Glomerular visceral epithelial cell (primary cell): ENCODE measurements at regions not wholly inside any gene's neighbourhood (a gene's known extent, or its start where the extent isn't known, plus 50 kb on each side); places are given as distances from the start of the nearest gene placed in this dataset.

Experiments
- DNase-seq: peaks from one replicate; pipeline ENCODE4 v3.0.0-alpha.2; 2016; ENCODE audit errors: extremely low spot score

DNA sequence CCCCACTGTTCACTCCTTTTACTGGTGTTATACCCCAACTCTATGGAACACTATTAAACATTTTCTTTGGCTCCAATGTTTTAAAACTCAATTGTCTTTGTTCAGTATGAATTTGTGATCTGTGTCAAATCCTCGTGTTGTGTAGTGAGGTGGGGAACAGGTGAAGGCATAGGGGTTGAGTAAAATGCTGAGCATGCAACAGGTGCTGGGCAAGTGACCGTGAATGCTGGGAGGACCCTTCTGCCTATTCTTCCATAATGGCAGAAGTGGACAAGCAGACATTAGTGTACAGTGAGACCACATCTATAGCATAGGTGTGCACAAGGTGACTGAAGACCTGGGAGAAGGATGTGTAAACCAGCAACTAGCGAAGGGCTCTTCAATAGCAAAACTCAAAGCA lies 1188.0 kb downstream of the UQCRFS1 start:
- no peak for DNase-seq

DNA sequence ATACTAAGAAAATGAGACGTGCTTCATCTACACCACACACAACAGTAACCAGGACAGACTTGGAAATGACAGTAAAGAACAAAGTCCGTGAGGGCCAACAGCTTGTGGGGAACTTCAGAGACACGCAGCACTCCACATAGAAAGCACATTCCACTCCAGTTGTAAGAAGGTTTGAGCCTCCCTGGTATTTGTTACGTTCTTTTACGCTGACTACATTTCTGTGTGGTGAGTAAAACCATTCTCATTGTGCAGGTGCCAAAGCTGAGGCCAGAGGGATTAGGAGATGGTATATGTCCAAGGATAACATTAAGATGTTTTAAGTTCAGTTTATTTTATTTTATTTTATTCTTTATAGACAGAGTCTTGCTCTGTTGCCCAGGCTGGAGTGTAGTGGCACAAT lies 1189.9 kb downstream of the UQCRFS1 start:
- DNase-seq, result peak; percentile 90

DNA sequence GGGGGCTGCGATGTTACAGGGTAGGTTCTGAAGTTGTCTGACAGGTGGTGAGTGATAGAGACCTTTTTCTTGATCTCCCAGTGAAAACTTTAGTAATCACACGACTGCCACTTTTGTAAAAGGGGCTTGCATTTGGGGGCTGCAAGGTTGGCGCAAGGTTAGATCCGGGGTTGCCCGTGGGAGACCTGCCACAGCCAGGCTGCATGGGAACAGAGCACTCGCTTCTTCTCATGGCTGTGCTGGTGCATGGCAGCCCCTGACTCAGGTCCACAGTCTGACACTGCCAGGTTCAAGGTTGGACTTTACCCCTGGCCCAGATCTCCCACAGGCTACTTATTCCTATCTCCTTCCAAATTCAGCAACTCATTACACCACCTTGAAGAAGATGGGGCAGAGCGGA lies 1190.4 kb downstream of the UQCRFS1 start:
- no peak for DNase-seq

DNA sequence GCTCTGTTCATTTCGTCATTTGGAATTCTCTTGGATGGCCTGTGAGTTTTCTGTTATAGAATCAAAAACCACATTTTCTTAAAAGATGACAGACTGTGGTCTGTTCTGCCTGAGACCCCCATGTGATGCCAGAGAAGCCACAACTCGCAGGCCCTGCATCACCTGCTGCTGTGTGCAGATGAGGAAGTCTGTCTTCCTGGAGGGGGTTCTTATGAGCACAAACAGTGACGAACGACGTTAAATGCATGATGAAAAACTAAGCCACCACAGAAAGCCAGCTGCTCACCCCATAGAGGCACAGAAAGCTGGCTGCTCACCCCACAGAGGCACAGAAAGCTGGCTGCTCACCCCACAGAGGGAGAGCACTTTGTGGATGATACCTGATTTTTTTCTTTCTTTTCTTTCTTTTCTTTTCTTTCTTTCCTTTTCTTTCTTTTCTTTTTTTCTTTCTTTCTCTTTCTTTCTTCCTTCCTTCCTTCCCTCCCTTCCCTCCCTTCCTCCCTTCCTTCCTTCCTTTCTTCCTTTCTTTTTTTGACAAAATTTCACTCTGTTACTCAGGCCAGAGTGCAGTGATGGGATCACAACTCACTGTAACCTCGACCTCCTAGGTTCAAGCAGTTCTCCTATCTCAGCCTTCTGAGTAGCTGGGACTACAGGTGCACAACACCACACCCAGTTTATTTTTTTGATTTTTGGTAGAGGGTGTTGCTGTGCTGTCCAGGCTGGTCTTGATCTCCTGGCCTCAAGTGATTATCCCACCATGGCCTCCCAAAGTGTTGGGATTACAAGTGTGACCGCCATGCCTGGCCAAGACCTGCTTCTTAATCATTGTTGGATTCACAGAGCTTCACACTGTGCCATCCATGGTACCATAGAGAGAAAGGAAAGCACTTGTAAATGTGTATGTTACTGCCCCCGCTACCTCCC lies 1191.4 kb downstream of the UQCRFS1 start:
- peak; percentile 45 for DNase-seq

DNA sequence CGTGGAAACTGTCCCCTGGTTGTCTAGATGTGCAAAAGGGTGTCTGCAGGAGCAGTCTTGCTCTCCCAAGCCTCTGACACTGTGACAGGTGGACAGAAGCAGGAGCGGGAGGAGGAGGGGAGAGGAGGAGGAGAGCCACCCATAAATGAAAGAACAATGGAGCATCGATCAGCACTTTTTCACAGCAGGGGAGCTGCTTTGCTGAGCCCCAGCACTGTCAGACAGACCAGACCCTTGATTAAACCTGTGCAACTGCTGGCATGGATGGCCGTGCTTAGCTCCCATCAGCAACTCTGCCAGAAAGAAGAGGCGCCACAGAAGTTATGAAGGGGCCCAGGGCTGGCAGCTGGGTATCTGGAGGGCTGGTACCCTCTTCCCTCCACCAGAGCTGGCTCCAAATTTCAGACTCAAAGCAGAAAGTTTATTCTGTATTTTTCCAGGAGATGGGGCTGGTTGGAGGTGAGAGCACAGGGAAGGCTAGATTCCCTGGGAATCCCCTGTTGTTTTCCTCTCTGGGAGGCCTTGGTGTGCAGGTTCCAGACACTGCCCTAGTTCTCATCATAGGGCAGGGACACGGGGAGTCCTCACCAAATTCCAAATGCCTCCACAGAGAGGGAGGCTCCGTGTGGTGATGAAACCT lies 1192.2 kb downstream of the UQCRFS1 start:
- no peak for DNase-seq

DNA sequence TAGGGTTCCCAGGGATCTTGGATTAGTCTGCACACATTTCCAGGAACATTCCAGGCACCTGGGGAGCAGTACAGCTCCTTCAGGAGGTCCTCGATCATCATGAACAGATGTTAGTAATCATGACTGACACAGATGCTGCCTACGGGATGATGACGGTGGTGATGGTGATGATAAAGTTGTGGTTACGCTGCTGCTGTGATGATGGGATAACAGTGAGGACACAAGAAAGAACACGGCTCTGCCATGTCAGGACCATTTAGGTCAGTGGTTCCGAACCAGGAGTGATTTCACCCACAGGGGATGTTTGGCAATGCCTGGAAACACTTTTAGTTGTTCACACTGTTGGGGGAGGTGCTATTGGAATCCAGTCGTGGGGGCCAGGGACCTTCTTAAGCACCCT lies 1193.0 kb downstream of the UQCRFS1 start:
- no peak for DNase-seq

DNA sequence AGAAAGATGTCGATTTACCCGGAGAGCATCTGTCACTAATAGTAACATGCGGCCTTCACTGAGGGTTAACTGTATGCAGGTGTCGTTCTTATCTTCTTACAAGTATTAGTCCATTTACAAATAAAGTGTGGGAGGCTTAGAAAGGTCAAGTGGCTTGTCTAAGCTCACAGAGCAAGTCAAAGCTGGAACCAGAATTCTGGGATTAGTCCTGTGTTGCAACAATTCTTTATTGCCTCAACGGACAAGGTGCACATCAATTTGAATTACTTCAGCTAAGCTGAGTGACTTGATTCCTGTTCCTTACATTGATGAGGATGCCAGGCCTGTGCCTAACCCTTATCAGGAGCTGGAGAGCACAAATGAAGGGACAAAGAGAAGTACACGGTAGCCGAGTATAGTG lies 1193.6 kb downstream of the UQCRFS1 start:
- DNase-seq, result no peak

DNA sequence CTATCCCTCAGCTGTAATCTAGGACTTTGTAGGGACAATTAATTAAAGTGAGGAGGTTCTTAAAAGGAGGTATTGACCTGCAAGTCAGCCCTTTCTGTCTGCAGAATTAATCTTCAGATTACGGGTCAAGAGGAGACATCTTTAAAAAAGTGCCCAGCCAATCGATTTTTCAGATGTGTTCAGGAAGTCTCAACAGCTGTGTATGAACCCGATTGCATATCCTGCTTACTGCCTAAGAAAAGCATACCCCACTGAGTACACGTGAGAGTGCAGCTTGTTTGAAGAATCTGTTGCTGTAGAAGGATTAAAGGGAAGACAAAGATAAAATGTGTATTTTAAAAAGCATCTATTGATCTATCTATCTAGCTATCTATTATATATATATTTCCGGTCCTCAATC lies 1194.5 kb downstream of the UQCRFS1 start:
- DNase-seq, result no peak

DNA sequence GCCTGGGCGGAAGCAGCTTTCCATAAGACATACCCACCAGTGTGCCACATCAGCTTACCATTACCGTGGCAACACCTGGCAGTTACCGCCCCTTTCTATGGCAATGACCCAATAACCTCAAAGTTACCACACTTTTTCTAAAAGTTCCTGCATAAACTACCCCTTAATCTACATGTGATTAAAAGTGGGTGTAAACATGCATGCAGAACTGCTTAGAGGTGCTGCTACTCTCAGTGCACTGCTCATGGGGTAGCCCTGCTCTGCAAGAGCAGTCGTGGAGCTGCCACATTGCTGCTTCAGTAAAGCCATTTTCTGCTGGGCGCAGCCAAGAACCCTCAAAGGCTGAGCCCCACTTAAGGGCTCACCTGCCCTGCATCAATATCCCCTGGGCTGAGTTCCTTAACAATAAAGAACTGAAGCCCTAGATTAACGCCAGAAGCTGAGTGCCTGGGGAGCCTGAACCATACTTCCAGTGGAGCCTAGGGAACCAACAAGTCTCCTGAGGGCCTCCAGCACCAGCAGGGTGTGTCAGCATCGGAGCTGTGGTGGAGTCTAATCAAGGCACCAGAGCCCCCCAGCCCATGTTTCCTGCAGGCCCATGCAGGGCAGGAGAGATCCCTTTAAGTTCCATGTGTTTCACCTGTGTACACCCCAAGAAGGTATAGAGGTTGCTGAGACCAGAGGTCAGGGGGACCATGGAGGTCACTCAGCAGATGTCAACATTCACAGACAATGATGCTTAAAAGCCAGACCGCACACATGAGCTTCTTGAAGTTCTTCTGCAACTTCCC lies 1198.1 kb downstream of the UQCRFS1 start:
- DNase-seq, result no peak

DNA sequence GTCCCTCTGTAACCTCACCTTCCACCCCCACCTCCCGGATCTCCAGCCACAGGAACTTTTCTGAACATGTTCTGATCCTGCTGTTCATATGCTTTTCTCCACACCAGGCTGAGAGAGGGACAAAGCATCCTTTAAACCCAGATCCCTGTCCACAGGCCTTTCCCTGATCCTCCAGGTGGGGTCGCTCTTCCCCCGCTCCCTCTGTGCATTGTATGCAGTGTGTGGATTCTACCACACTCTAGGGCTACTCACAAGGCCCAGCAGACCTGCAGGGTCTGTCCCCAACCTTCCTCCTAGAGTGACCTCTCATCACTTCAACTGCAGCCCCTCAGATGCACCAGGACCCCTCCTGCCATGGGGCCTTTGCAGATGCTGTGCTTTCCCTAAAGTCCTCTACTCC lies 1200.6 kb downstream of the UQCRFS1 start:
- DNase-seq, result no peak

DNA sequence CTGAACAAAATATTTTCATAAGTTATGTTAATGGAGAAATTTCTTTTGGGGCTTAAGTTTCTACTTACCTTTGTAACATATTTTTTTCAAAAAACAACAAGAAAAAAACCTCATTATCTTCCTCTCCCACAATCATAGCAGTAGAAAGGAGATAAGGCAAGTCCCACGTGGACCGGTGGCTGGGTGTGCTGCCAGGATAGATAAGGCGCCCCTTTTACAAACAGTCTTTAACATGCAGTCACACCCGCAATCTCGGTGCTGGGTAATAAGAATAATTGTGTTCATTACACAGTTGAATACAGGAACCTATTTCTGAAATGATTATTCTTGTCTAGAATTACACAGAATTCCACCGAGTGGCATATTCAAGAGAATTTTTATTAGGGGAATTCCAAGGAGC lies 1202.3 kb downstream of the UQCRFS1 start:
- no peak for DNase-seq

DNA sequence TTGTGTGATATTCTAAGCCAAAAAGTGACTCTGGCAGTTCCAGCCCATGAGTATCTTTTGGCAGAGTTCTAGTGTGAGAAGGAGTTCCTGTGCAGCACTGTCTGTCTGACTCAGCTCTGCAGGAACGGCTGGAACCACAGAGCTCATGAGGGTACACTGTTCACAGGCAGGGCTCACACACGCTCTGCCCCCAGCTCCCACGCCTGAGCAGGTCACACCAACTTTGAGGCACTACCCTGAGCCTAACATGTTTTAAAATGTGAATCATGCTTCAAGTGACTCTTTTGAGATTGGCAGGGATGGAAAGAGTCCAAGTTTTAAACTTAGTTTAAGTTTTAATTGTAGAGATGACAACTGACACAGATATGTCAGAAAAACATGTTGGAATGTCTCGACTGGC lies 1203.3 kb downstream of the UQCRFS1 start:
- peak; percentile 78 for DNase-seq

DNA sequence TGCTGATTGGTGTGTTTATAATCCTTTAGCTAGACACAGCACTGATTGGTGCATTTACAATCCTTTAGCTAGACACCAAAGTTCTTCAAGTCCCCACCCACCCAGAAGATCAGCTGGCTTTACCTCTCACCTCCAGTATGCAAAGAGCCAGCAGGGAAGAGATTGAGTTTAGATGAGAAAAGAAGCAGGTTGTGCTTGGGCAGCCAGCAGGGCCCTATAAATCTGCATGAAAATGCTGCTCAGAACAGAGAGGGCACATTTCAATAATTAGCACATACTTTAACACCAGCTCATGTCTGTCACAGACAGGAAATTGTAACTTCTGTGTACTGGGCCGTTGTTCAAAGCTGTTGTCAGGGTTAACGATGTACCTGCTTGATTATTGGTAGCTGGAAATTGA lies 1204.3 kb downstream of the UQCRFS1 start:
- DNase-seq, result no peak

DNA sequence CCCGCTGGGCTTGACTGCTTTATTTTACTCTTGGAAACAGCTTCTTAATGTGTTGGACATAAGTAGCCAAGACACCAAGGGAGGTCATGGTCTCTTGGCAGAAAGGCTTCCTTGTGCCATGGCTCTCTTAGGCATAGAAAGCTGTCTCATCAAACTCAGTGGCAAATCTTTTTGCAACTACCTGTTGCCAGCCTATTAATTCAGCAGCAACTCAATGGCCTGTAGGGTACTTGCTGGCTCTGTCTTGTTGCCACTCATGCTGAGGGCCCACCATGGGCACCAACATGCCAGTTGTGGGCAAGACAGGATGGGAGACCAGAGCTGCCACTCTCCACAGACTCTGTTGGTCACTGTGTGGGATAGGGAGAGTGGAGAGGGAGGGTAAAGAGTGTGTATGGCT lies 1209.4 kb downstream of the UQCRFS1 start:
- no peak for DNase-seq

DNA sequence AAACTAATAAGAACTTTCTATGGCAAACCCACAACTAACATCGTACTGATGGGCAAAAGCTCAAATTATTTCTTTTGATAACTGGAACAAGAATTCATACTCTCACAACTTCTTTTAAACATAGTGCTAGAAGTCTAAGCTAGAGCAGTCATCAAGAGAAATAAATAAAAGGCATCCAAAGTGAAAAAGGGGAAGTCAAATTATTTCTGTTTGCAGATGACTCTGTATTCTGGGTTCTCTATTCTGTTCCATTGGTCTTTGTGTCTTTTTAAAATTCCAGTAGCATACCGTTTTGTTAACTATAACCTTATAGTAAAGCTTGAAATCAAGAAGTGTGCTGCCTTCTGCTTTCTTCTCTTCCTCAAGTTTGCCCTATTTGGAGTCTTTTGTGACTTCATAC lies 1215.9 kb downstream of the UQCRFS1 start:
- no peak for DNase-seq

DNA sequence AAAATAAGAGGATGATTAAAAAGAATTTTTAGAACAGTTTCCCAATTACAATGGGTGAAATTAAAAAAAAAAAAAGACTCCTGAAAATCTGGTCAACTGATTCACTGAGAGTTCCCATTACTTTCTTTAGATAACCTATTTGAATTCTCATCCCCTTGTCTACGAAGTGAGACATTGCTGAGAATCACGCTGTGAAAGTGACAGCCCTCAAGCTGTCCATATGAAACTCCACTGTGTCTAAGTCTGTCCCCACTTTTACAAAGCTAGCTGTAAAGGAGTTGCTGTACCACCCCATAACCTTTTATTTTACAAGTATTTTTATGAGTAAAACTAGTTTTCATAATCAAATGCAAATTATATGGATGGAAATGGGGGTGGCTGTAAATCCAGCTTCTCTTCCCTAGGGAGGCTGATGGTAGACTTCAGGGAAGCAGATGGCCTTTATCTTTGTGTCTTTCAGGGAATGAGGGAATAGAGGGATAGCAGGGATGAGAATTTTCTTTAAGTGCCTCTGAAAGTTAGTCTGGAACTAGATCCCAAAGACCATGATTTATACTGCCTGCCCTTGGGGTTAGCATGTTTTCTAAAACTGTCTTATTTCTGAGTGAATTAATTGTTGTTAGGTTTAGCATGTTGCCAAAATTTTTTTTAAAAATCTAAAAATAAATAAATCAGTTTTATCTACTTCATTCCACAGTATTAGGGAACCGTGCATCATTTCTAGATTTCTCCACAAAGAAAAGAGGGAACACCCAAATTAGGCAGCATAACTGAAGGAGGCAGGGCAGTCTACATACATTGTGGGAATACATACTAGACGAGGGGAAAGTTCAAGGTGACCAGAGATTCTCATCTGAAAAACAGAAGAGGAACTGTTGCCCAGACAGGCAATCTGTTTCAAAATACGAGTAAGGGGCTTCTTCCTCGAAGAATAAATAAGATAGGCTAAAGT lies 1219.1 kb downstream of the UQCRFS1 start:
- DNase-seq, result no peak

DNA sequence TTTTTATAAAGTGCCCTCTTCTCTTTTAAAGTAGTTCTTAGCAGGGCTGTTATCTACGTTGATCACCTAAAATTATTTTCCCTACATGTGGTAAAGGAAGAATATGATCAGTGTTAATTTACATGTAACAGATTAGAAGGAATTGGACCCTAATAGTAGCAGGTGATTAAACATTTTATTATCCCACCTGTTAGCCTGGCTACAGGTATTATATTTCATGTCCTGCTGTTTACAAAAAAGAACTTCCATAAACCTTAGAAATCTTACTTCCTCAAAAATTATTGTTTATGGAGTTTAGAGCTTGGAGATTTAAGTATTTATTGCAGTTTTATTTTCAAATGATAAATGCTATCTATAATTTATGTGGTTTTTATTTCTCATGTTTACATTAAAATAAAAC lies 1226.7 kb downstream of the UQCRFS1 start:
- DNase-seq, result no peak

DNA sequence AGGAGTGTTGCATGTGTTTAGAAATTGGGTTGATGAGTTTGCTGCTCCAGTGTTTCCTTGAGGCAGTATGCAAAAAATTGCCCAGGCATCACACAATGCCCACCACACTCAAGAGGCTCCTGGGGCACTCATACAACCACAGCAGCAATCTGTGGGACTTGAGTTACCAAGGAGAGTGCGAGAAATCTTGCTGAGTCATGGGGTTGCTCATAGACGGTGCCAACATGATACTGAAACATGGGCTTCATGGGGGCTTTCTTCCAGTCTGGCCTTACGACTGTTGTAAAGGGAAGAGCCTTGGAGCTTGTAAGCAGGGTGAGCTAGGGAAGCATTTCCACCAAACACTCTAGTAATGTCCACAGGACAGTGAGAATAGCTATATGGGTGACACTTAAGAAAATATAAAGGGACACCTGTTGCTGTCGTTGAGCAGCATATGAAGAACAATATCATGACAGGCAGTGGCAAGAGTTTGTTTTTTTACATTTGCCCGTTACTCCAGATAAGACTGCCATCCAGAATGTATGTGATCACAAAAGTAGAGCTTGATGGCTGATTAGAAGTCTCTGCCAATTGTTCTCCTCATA lies 1237.4 kb downstream of the UQCRFS1 start:
- no peak for DNase-seq

DNA sequence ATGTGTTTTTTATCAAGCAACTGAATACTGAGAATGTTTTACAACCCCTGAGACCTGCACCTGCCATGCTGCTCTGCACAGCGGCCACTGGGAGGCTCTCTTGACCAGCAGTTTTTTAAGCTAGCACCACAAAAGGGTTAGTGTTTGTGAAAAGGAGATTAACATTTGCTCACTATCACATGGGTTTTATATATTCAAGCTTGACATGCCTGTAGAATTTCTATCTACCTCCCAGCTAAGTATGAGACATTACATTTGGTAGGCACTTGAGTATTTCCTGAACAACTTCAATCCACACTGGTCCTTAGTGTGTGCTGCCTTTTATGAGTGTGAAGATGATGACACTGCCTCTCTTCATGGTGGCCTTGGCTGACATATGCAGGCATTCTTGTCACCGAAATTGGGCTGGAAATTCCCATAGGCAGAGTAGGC lies 1238.9 kb downstream of the UQCRFS1 start:
- DNase-seq, result peak; percentile 67

DNA sequence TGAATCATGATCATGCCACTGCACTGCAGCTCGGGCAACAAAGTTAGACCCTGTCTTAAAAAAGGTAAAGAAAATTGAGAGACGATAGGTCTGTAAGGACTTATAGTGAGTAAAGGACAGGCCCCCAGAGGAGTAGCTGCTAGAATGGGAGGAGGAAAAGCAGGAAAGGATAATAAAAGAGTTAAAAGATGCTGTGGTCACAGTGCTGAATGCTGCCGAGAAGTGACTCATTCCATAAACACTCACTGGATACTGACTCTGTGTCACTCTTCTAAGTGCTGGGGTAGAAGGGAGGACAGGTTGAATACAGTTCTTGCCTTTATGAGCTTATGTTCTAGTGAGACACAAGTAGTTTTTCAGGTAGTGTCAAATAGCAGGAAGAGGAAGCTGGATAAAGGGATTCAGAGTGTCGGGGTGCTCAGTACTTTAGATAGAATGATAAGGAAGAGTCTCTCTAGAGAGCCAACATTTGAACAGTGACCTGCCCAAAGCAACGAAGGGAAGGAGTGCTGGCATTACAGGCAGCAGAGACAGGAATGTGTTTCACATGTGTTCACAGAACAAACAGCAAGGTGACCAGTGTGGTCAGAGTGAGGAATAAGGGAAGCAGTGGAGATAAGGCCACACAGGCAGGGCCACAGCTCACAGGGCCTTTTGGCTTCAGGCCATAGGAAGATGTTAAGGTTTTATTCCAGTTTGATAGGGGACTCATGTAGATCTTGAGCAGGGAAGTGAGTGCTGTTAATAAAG lies 1240.5 kb downstream of the UQCRFS1 start:
- peak; percentile 88 for DNase-seq
